GM21576 (cell line): ENCODE measurements at regions not wholly inside any gene's neighbourhood (a gene's known extent, or its start where the extent isn't known, plus 50 kb on each side); places are given as distances from the start of the nearest gene placed in this dataset.

Source experiments
- ATAC-seq: cut with Tn5 transposase; IDR thresholded peaks from one replicate; pipeline ENCODE4 v1.9.1; 2021; ENCODE audit warnings: mild to moderate bottlenecking, moderate library complexity; ENCODE audit not compliant: unreplicated experiment

DNA sequence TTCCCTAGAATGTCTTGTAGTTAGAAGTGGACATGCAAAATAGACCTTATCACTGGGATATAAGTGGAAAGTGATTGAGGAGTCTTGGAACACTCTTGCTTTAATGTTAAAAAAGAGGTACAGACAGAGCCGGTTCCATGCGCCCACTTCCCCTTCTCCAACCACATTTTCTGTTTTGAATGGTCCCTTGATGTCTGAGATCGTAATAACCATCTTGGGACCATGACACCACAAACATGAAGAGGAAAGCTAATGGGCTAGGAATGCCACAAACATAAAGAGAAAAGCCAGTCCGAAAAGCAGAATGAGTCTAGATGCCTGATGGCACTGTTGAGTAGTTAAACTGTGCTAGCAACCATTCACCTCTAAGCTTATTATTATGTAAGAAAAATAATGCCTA is 54.8 kb upstream of the SPON1 start:
- ATAC-seq: no peak

DNA sequence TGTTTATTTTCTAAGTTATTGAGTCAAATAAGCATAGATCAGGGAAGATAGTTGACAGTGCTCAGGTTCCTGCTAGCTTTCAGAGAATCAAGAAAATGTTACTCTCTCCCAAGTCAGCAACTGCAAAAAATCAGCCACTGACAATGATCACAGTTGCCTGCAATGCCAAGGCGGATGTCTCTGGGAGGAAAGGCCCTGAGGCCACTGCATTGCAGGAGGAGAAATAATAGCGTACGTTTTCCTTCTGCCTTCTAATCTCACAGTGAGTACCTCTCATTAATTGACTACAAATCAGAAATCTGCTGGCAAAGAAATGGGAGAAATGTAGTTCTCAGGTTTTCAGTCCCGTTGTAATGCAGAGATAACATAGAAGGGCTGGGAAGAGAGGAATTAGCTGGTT is 54.0 kb upstream of the SPON1 start:
- no peak for ATAC-seq
